ENCODE measurements at regions not wholly inside any gene's neighbourhood (a gene's known extent, or its start where the extent isn't known, plus 50 kb on each side); places are given as distances from the start of the nearest gene placed in this dataset.

DNA sequence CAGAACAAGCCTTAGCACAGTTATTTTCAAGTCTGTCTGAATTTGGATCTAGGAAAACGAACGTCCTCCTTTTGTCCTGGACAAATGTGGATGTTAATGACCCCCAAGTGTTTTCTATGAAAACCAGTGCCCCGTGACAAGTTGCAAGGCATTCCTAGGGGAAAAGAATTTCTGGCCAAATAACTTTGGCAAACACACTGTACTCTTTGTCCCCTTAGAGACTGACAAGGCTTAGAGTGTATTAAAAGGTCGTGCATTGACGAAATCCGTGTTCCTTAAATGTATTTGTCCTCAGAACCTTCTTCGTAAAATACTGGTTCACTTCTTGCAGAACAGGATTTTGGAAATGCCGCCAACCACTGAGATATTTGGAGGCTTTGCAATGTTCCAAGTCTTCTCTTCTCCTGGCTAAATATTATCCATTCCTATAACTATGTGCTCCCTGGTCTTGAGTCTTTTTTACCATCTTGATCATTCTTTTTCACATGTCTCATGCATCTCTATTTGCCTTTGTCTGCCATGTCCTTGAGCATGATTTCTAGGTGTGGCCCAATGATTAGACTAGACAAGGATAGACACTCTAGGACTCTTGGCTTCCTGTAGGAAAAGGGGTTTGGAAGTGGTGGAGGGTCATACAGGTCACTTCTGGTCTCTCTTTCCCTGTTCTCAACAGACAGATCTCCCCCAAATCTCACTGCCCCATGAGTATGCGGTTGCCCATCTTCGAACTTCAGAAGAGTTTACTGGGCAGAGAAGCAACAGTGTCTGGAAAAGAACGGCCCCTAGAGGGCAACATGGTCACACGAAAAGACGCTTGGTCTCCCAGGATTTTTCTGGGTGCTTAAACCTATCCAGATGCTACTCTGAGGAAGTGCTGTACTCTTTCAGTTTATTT lies 117.5 kb downstream of the EDEM1 start:
- peak in 1 of 2 experiments; percentile 50 for DNase-seq

DNA sequence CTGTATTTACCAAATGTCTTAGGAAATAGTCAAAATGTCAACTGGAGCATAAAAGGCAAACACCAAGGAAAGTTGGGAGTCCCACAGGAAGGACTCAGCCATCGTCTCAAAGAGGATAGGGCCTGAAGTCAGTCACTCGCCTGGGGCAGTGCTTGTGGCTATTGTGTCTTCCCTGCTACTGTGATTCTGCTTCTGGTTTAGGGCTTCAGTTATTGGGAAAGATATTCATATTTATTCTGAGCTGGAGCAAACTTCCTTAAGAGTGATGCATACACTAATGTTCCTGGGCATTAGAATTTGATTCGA lies 118.1 kb downstream of the EDEM1 start:
- DNase-seq, result no peak

DNA sequence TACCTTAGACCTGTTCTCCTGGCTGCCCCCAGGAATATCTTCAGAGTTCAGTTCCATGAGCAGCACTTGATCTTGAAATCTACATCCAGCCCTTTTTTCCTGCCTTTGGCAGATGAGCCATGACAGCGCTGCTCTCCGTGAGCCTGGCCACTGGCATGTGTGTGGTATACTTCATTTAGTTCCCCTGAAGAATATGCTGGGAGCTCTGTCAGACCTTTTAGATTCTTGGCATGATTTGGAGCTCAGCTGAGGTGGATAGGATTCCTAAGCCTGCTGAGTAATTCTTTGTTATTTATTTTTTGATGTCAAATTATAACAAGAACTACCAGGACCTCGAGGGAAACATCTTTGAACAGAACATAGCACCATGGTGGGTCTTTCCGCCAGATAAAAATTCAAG lies 121.7 kb downstream of the EDEM1 start:
- no peak for DNase-seq

DNA sequence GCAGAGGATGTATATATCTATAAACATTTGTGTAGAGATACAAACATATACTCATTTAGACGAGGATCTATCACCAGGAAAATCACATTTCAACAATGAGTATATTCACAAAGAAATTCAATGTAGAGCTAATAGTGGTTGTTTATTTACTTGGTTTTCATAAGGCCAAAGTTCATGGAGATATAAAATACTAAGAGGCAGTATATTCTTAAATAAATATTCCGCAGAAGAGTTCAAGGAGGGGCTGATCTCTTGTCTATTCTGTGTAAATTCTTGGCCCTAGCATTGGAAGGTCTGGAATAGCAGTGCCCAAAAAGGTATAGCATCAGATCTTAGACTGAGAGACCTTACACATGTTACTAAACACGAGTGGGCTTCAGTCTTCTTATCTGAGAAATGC lies 122.1 kb downstream of the EDEM1 start:
- DNase-seq, result no peak

DNA sequence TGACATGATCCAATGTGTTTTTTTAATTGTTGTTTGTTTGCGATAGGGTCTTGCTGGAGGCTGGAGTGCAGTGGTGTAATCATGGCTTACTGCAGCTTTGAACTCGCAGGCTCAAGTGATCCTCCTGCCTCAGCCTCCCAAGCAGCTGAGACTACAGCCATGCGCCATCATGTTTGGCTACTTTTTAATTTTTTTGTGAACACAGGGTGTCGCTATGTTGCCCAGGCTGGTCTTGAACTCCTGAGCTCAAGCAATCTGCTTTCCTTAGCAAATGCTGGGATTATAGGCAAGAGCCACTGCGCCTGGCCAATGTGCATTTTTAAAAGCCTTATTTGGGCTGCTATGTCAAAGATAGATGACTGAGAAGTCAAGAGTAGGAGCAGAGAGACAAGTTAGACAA lies 123.0 kb downstream of the EDEM1 start:
- no peak for DNase-seq

DNA sequence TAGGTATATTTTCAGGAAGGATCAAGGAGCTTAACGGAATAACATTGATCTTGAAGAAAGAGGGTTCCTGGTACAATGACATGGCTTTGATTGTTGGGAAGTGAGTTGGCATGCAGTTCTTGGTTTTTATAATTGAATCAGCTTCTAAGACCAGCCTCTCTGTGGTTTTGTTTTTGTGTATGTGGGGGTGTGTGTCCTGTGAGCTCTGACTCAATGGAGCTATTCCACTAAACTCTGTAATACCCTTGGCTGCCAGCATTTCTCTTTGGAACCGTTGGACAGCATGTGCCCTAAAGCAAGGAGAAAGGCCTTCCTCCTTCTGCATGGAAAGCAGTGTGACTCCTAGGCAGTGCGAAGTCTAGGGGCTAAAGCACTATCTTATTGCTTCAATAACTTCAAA lies 124.8 kb downstream of the EDEM1 start:
- DNase-seq, result no peak

DNA sequence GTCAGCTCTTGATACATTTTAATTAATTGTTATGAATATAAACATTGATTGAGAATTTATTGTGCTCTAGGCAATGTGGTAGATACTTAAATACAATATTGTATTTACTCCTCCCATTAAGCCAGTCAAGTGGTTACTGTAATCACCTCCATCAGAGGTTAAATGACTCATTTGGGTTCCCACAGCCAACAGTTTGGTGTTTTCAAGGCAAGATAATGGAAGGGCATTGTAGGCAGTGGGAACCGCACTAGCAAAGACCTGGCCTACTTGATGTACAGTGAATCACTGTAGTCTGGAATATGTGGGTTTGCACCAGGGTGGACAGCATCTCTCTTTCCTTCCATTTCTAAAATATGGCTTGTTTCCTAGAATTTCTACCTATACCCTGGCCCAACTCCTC lies 127.4 kb downstream of the EDEM1 start:
- no peak for DNase-seq

DNA sequence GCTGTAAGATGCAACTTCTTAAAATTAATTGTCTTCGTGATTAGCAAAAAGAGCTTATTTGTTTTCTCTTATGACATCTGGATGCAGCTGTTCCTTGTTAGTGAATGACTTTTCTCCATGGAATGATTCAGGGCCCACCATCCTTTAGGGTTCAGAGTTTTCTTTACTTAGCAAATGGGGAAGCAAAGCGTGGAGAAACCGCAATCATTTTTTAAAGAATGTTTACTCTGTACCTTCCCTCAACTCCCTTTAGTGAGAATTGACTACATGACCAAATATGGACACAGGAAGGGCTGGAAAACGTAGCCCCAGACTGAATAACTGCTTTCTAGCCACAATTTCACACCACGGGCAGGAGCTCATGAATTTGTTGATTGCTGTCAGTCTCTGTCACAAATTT lies 130.1 kb downstream of the EDEM1 start:
- no peak for DNase-seq

DNA sequence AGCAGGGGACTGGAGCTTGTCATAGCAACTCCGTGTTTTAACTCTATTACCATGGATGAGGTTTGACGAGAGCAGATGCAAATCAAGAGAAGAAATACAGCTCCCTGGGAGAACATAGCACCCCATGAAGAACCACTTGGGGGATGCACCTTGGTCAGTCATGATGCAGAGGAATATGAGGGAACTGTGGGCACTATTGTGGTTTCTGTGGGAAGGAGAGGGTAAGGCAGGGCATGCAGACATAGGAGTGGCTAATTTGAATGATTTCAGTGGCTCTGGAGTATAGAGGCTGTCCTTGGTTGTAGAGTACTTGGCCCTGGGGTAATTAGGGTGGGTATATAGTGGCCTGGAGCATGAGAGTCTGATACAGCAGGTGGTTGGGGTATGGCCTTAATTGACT lies 131.9 kb downstream of the EDEM1 start:
- no peak for DNase-seq

DNA sequence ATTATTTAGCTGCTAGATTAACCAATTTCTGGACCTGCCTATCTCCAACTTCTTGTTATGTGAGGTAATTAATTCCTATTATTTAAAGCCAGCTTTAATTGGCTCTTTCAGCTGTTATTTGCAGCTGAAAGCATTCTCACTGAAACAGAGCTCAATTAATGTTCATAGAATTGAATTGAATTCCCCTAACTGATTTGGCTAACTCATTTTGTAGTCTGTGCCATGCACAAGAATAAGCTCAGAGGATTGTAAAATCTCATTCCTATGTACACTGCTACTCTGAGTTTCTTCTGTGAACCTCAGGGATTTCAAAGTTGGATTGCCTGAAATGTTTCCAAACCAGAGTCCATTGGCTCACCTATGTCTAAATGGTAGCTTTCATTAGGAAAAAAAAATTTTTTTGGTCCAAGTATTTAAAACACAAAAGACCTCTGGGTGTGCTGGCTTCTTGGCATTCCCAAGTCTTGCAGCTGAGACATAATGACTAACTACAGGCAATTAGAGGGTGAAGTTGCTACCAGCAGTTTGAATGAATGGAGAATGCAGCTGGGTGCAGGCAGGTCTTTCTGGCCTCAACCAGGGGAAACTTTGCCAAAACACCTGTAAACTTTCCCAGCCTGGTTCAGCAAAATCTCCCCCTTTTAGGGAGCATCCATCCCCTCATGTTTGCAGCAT lies 134.3 kb downstream of the EDEM1 start:
- no peak for DNase-seq

DNA sequence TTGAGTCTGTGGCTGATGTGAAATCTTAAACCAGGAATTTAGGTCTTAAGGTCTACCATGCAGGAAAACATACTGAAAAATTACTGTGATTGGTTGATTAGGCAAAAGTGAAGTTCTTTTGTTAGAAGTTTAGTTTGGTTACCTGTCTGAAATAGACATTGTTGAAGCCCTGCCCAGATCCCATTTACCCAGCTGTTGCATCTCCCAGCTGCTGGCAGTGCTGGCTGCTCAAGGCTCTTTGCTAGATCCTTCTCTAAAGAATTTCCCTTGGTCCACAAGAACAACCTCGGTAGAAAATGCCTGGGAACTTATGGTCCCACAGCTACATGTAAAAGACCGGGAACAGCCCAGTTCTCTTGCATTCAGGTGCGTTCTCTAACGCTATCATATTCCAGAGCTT lies 137.3 kb downstream of the EDEM1 start:
- DNase-seq, result no peak

DNA sequence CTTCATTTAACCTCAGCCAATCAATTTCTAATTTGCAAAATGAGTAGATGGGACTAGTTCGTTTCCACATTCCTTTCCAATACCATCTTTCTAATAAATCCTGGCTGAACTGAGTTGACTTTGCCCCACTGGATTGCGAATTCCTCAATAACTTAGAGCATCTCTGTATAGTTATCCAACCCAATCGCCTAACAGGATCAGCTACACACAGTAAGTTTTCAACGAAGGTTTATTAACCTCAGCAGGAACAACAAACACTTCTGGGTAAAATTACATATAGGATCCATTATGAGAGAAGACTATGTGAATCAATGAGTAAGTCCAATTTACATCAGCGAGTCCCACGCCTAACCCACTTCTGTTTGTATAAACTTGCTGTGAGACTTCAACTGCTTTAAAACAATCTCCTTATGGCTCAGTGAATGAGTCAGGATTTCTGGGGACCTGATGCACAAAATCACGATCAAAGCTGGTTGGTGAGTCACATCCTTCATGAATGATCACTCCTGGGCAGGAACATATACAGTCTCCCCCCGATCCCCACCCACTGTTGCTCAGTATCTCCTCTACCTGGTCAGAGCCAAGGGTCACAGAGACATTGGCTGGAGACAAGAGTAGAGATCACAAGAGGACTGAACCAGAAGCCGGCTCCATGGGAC lies 142.8 kb downstream of the EDEM1 start:
- DNase-seq, result no peak

DNA sequence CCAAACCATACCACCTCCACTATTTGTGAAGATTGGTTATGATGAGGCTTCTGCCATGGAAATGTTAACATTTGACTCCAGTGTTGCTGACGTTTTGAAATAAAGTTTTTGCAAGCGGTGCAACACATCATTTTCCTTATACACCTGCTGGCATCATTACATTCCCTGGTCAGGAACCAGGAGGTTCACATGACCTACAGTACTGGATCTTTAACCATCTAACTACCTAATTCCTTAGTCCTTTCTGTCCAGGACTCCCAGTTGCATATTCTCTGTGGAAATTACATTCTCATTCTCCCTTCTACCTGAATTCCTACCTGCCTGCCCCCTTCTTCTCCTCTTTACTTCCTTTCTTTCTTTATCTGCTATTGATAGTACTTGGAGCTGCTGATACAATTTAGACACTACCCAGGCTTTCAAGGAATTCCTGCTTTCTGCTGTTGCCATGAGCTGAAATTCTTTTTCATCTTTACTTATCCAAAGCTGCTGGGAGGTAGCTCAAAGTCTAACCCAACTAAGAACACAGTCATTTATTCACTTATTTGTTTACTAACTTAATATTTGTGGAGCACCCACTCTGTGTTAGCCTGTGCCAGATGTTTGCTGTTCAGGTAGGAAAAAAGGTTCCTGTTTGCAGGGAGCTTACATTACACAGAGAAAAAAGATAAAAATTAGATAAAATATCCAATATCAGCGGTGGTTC lies 144.2 kb downstream of the EDEM1 start:
- DNase-seq, result no peak

DNA sequence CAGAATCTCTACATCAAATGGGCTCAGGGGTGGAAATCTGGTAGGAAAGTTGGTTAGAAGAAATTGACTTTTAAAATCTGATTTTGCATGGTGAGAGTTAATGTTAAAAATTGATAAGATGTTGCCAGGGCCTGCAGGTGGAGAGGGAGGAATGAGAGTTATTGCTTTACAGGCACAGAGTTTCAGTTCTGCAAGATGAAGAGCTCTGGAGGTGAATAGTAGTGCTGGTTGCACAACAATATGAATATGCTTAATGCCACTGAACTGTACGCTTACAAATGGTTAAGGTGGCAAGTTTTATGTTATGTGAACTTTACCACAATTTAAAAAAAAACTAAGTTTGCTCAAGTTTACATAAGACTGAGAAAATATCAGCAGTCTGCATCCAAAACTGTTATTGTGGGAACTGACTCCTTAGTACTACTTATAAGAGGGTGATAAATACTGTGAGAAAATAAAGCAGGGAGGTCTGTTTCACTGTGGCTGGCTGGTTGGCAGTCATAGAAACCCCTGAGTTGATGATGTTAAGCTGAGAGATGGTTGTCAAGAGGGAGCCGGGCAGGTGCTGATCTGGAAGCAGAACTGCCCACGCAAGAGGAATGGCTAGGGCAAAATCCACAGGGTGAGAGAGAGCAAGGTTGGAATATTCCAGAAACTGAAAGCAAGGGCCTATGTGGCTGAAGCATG lies 144.9 kb downstream of the EDEM1 start:
- DNase-seq, result no peak

DNA sequence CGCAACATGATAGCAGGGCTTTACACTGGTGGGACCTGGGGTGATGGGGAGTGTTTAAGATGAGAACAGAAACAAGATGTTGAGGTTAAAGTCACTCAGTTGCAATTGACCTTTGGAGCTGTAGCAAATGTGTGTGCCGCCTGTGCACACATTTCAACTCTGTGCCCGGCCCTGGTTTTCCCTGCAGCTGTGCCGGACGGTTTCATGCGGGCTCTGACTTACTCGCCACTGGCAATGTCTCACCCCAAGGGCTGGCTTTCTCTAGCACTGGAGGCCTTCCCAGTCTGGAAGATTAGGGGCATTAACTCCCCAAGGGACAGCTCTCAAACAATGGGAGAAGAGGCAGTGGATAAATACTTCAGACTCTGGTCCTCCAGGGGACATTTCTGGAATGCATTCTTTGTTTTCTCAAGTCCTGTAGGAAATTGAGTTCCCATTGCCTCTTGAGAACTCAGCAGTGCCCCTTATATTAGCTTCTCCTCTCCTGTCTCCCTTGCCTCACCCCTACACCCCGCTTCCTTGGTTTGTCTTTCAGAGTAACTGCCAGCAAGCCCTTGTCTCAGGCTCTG lies 152.5 kb downstream of the EDEM1 start:
- no peak for DNase-seq

DNA sequence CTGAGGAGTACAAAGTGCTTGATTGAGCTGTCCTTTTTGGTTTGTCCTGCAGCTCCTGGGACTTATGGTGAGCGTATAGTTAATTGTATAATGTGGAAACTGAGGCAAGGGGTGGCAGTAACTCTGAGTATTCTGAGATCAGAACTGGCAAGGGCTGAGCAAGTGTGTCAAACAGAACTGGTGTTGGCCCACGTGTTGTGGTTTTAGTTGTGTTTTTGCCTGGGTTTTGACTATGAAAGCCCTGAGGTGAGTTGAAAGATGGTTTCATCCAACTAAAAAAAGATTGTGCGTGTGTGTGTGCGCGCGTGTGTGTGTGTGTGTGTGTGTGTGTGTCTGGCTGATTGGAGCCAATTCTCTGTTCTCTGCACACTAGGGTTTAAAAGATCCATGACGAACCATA lies 154.1 kb downstream of the EDEM1 start:
- no peak for DNase-seq

DNA sequence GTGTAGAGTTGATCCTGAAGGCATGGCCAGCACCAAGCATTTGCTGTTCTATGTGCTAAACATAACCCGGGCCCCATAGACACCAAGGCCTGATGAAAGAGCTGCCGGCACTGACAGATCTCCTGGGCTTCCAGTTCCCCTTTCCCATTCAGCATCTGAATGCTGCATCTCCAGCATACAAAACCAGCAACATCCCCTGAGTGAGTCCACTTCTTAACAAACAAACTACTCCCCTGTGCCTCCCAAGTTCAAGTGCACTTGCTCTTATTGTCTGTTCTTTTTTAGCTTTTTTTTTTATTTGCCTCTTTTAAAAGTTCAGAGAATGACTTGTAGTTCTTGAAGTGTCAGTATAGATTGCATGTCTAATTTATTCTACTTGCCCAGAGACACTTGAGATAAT lies 156.0 kb downstream of the EDEM1 start:
- DNase-seq, result no peak

DNA sequence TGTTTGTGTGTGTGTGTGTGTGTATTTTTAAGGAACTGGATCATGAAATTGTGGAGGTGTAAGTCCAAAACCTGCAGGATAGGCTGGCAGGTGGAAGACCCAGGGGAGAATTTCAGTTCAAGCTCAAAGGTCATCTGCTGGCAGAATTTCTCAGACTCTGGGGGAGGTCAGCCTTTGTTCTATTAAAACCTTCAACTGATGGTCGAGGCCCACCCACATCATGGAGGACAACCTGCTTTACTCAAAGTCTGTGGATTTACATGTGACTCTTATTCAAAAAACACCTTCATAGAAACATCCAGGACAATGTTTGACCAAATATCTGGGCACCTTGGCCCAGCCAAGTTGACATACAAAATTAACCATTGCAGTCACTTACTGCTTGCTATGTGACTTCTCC lies 157.2 kb downstream of the EDEM1 start:
- DNase-seq, result no peak

DNA sequence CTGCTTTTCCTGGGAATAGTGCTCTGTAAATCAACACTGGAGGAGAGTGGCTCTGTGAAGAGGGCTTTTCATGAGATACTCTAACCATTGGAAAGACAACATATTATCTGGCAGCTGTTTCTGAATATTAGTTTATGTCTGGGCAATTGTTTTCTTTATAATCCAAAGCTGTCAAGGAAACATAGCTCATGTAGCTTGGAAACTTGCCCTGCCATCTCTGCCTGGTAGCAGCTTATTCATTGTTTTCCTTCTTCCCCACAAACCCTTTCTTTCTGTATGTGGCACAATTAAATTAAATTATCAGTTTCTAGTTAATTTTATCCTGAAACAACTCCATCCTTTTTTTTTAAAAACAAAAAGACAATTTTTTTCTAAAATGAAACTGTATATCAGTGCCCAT lies 160.0 kb downstream of the EDEM1 start:
- no peak for DNase-seq

DNA sequence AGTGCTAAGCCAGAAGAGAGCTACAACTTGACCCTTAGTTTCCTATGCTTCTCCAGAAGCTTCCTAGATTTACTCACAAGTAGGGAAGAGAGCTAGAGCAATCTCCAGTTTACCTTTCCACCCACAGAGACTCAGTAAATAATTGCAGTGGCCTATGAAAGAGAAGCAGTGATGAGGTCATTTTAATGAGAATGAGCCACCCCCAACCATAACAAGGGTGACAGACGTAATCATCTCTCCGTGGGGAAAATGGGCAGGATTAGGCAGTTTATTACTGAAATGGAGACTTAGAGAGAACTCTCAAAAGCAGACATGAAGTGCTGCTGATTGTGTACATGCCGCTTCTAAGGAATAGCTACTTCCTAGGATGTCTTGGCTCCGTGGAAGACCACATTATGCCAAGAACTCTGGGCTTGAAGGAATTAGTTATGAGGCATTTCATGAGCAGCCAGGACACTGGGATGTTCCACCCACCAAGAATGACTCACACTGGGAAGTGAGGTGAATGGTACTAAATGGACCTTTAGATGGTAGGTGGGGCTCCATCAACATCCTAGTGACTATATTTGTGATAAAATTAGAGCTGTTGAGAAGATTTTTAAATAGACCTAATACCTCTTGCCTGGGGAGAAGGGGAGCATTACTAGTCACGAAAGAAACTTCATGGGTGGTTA lies 160.9 kb downstream of the EDEM1 start:
- DNase-seq, result no peak

DNA sequence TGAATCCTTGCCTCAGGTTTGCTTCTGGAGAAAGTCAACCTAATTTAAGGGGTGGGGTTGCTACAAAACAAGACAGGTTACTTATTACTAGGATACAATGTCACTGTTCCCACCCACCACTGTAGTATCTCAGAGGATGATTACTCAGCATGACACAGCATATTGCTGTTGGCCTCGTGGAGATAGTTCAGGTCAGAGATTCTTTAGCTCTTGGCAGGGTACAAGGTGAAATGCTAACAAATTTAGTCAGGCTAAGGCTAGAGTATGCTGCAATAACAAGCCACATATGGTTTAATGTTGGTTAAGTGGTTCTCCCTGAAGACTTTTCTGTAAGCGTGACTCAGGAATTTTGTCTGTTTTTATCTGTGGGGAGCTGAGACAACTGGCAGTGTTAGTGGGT lies 161.8 kb downstream of the EDEM1 start:
- no peak for DNase-seq

DNA sequence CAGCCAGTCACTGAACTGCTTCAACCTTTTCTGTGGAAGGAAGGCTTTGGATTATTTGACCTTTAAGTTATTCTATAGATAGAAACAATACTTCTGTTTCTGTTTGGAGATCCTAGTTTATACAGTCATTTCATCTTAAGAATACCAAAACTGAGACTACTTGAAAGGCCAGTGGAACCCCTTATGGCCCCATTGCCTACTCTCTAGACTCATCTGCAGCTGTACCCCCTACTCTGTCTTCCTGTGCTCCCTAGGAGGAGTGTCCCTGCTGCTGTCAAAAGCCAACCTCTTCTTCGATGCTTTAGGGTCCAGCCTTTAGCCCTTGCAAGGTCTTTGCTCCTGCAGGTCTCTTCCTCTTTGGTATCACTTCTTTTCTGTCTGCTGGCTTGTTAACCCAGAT lies 169.6 kb downstream of the EDEM1 start:
- no peak for DNase-seq
